GM18520 (cell line): ENCODE measurements at regions not wholly inside any gene's neighbourhood (a gene's known extent, or its start where the extent isn't known, plus 50 kb on each side); places are given as distances from the start of the nearest gene placed in this dataset.
A peak's percentile ranks its signal among the peaks of the same experiment; 100 is the strongest.
"Not testable (repeated sequence)": the region's sequence is repeated elsewhere in the genome, so short reads cannot be mapped to it uniquely, and the experiment has no call there.

Experiments
- ATAC-seq: cut with Tn5 transposase; IDR thresholded peaks from one replicate; pipeline ENCODE4 v1.9.1; 2021; ENCODE audit not compliant: unreplicated experiment

- no peak for ATAC-seq
Observed at GRCh38 chr7:19958309-19958896, 185.0 kb upstream of the TMEM196 start.

- no peak for ATAC-seq
Observed at GRCh38 chr7:19957664-19958063, 184.2 kb upstream of the TMEM196 start.

DNA sequence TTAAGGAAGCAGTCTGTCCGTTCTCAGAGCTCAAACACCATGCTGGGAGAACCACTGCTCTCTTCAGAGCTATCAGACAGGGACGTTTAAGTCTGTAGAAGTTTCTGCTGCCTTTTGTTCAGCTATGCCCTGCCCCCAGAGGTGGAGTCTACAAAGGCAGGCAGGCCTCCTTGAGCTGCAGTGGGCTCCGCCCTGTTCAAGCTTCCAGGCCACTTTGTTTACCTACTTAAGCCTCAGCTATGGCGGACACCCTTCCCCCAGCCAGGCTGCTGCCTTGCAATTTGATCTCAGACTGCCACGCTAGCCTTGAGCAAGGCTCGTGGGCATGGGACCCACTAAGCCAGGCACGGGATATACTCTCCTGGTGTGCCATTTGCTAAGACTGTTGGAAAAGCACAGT is 180.7 kb upstream of the TMEM196 start:
- ATAC-seq = not testable (repeated sequence)

- ATAC-seq = not testable (repeated sequence)
Observed at GRCh38 chr7:19953411-19953810, 180.0 kb upstream of the TMEM196 start.

DNA sequence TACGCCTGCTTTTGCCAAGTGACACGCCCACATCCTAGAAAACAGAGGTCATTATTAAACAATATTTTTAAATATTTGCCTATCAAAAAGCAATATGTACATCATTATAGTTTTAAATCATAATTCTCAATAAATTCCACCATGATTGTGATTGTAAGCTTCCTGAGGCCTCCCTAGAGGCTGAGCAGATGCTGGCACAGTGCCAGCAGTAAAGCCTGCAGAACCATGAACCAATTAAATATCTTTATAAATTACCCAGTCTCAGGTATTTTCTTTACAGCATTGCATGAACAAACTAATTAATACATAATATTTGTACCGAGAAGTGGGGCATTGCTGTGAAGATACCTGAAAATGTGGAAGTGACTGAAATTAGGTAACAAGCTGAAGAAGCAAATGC is 174.7 kb upstream of the TMEM196 start:
- no peak for ATAC-seq

GRCh38 chr7:19944363-19945120 is 171.1 kb upstream of the TMEM196 start:
- no peak for ATAC-seq

- no peak for ATAC-seq
Observed at GRCh38 chr7:19939746-19940145, 166.3 kb upstream of the TMEM196 start.

GRCh38 chr7:19932549-19933249 is 159.3 kb upstream of the TMEM196 start:
- no peak for ATAC-seq

- no peak for ATAC-seq
Observed at GRCh38 chr7:19930851-19931250, 157.4 kb upstream of the TMEM196 start.

DNA sequence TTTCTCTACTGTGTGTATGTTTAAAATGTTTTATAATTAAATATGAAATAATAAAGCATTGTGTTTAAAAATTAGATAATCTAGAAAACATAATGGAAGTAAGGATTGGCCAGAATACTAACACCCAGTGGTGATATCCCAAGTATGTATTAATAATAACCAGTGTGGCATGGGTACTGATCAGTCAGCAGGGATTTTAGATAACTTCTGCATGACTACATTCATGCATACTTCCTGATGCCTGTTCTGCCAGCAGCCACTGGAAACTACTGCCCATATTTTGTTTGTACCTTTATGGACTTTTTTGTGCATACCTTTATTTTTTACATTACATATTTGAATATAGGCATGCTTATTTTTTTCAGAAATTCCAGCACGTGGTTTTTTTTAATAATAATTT is 156.6 kb upstream of the TMEM196 start:
- ATAC-seq = no peak

DNA sequence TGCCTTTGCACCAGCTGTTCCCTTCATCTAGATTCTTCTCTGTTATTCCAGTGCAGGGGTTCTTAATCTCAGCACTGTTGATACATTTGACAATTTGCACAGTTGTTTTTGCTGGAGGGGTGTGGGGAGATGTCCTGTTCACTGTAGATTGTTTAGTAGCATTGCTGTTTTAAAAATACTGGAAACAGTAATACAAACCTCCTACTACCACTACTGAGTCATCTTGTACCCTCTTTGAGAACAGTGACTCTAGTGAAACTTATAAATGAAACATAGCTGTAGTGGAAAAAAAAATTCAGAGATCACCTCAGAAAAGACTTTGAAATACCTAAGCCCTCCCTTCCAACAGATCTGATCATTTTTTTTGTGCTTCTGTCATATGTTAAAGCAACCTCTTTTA is 154.8 kb upstream of the TMEM196 start:
- ATAC-seq = peak; percentile 72

DNA sequence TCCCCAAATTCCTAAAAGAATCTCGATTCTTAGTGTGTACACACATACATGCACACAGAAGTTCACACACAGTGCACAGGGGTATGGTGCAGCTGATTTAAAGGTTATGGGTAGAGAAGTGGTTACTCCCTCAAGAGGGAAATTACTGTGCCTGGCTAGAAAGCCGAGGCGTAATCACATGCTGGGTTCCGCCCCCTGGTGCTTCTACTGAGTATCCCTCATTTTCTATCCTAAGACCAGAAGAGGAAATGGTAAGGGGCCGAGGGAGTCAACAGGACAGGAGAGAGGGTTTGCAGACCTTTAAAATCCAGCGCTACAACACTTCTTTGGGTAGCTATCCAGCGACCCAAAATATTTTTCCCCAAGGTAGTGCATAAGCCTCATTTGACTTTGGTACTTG is 147.3 kb upstream of the TMEM196 start:
- ATAC-seq = no peak

- ATAC-seq = no peak
Observed at GRCh38 chr7:19920166-19920565, 146.7 kb upstream of the TMEM196 start.

DNA sequence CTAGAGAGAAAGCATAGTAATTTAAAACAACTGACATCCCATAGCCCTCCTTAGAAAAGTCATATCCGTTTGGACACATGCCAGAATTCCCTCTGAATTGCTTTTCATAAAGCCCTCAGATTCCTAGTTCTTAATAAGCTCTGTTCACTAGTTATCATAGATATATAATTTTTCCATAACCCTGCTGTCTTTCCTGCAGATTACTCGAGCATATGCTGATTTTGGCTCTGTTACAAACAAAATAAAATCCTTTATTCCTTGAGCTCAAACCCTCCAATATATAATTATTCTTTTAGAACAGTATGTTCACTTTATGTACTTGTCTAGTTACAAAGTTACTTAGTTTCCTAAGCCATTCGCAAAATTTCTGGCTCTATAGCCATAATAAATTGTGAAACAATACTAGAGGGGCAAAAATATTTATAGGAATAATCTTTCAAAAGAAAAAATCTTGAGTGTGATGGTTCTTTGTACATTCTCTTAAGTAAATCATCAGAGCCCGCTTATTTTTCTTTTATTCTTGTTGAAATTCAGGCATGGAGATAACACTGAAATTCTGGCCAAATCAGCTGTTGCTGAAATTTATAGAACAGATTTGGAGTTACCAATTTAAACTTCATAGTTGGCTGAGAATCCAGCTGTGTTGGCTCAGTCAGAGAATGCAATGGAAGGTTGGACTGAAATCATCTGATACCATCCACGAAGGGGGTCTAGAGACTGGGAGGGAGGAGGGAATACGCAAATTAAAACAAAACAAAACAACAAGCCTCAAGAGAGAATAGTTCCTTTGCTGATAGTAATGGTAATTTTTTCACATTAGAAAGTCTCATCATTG is 146.1 kb upstream of the TMEM196 start:
- ATAC-seq = no peak

GRCh38 chr7:19916046-19916445 is 142.6 kb upstream of the TMEM196 start:
- no peak for ATAC-seq

GRCh38 chr7:19915596-19915995 is 142.2 kb upstream of the TMEM196 start:
- no peak for ATAC-seq

DNA sequence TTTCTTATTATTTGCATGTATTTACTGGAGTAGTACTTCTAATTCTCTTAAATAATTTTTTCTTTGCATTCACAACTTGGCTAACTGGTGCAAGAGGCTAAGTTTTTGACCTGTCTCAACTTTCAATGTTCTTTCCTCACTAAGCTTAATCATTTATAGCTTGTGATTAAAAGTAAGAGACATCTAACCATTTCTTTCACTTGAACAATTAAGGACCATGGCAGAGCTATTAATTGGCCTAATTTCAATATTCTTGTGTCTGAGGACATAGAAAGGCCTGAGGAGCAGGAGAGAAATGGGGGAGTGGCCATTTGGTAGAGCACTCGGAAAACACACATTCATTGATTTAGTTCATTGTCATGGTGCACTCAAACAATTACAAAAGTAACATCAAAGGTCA is 141.4 kb upstream of the TMEM196 start:
- ATAC-seq = no peak

GRCh38 chr7:19900118-19900517 is 126.7 kb upstream of the TMEM196 start:
- no peak for ATAC-seq

- ATAC-seq = no peak
Observed at GRCh38 chr7:19899529-19899928, 126.1 kb upstream of the TMEM196 start.

DNA sequence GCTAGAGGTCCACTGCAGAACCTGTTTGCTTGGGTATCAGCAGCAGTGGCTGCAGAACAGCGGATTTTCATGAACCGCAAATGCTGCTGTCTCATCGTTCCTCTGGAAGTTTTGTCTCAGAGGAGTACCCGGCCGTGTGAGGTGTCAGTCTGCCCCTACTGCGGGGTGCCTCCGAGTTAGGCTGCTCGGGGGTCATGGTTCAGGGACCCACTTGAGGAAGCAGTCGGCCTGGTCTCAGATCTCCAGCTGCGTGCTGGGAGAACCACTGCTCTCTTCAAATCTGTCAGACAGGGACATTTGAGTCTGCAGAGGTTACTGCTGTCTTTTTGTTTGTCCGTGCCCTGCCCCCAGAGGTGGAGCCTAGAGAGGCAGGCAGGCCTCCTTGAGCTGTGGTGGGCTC is 109.5 kb upstream of the TMEM196 start:
- ATAC-seq = not testable (repeated sequence)

DNA sequence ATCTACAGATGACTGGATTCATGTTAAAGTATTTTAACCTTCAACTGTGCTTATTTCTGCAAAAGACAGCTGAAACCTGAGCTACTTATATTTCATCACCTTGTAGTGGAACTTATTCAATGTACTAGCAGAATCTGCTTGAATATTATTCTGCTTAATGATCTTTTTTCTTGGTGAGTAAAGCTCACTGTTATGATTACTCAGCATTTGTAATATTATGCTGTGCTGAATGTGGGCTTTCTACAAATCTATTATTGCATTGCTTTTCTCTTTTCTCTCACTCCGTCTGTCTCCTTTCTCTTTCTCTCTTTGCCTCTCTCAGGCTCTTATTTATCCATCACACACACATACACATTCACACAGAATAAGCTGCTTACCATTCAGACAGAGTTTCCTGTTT is 98.7 kb upstream of the TMEM196 start:
- ATAC-seq = no peak
